GM12878 (cell line): ENCODE measurements at regions not wholly inside any gene's neighbourhood (a gene's known extent, or its start where the extent isn't known, plus 50 kb on each side); places are given as distances from the start of the nearest gene placed in this dataset.

Source experiments
- ATAC-seq: fragments of 200-7000 bp; cut with Tn5 transposase; 3 replicates; pipeline ENCODE4 v1.9.1; 2020; ENCODE audit warnings: mild to moderate bottlenecking, moderate library complexity
- BruUV-seq: library from RNA; stranded (reverse); fragments of 400-500 nt; replicated peaks from 2 replicates; lab custom pipeline; 2021; lab: Mats Ljungman, UMichigan
- CTCF ChIA-PET: fragments of 300-600 bp; sonication (Branson Sonifier 250); formaldehyde crosslinking; extraction: SDS; loops from one replicate; lab custom pipeline; 2021; ENCODE audit warnings: inconsistent platforms; lab: Yijun Ruan, JAX
- POLR2A ChIA-PET: fragments of 350-600 bp; formaldehyde crosslinking; extraction: SDS; loops from one replicate; lab custom pipeline; 2021; ENCODE audit warnings: inconsistent platforms; lab: Charles Lee
- RAD21 ChIA-PET: fragments of 300-600 bp; sonication (Branson Sonifier 250); formaldehyde crosslinking; loops from one replicate; lab custom pipeline; 2023; ENCODE audit warnings: antibody characterized with exemption; ENCODE audit not compliant: unreplicated experiment; lab: Charles Lee
- SMC1A ChIA-PET: fragments of 300-600 bp; sonication (Branson Sonifier 250); formaldehyde crosslinking; loops from one replicate; lab custom pipeline; 2023; ENCODE audit not compliant: unreplicated experiment, uncharacterized antibody; lab: Charles Lee
- DNase-seq: peaks from one replicate; pipeline ENCODE4 v3.0.0-alpha.2; 2011; ENCODE audit warnings: low read depth, low spot score
- FAIRE-seq: peaks from 3 replicates; lab custom pipeline; 2011; peaks lifted over from hg19 to GRCh38; lab: Jason Lieb, UNC
- H2AFZ ChIP-seq: 2 replicates; pipeline ENCODE4 v1.6.0; 2011; ENCODE audit warnings: low read depth, low read length, control low read depth; ENCODE audit not compliant: control insufficient read depth
- H3K27ac ChIP-seq: 2 replicates; pipeline ENCODE4 v1.5.1; 2011; ENCODE audit warnings: control low read depth; ENCODE audit not compliant: control insufficient read depth, insufficient read depth
- H3K27me3 ChIP-seq, 2 experiments: replicated peaks in 1 of 2; 2 replicates each; pipeline versions ENCODE4 v1.6.0 to v1.6.1; 2011; ENCODE audit warnings: low read length in 1 of 2; ENCODE audit not compliant: control insufficient read depth in 2 of 2, insufficient read depth in 2 of 2
- H3K36me3 ChIP-seq, 2 experiments: 2 replicates each; pipeline ENCODE4 v1.5.1; 2011; ENCODE audit warnings: low read length in 1 of 2; ENCODE audit not compliant: control insufficient read depth in 2 of 2, insufficient read depth in 2 of 2
- H3K4me1 ChIP-seq: 2 replicates; pipeline ENCODE4 v1.6.1; 2011; ENCODE audit warnings: mild to moderate bottlenecking, low read length, moderate library complexity, mixed read lengths; ENCODE audit not compliant: control insufficient read depth, insufficient read depth
- H3K4me2 ChIP-seq: 2 replicates; pipeline ENCODE4 v1.6.0; 2011; ENCODE audit warnings: control low read depth; ENCODE audit not compliant: control insufficient read depth, insufficient read depth
- H3K4me3 ChIP-seq: fragments of 200-600 bp; sonication (generic); 2 replicates; pipeline ENCODE4 v1.5.1; 2016
- H3K79me2 ChIP-seq: 2 replicates; pipeline ENCODE4 v1.6.0; 2011; ENCODE audit warnings: low read length; ENCODE audit not compliant: control insufficient read depth, insufficient read depth
- H3K9ac ChIP-seq: 2 replicates; pipeline ENCODE4 v1.8.0; 2011; ENCODE audit warnings: low read length, control low read depth, mixed read lengths; ENCODE audit not compliant: control insufficient read depth, insufficient read depth
- H3K9me3 ChIP-seq: replicated peaks from 3 replicates; pipeline ENCODE4 v1.5.1; 2011; ENCODE audit warnings: mild to moderate bottlenecking, low read length; ENCODE audit not compliant: control insufficient read depth, insufficient read depth
- H4K20me1 ChIP-seq: 2 replicates; pipeline ENCODE4 v1.6.0; 2011; ENCODE audit not compliant: control insufficient read depth, insufficient read depth
- CHD4 ChIP-seq: fragments of 200-600 bp; sonication (generic); IDR thresholded peaks from 2 replicates; pipeline ENCODE4 v1.6.1; 2016; ENCODE audit warnings: mild to moderate bottlenecking
- E2F8 ChIP-seq: fragments of 450-650 bp; IDR thresholded peaks from 2 replicates; pipeline ENCODE4 v1.6.1; 2018; ENCODE audit warnings: mild to moderate bottlenecking, low read depth, moderate library complexity; ENCODE audit not compliant: partially characterized antibody
- EGR1 ChIP-seq, 2 experiments: IDR thresholded peaks; 1 replicate in 1 of 2; 2 replicates in 1 of 2; pipeline ENCODE4 v1.6.1; 2011 to 2012; ENCODE audit warnings: low read depth in 2 of 2, low read length in 2 of 2, borderline replicate concordance in 1 of 2, mild to moderate bottlenecking in 1 of 2, moderate library complexity in 1 of 2
- KDM1A ChIP-seq: fragments of 200-600 bp; sonication (generic); IDR thresholded peaks from 2 replicates; pipeline ENCODE4 v1.6.1; 2016; ENCODE audit warnings: borderline replicate concordance
- MEF2B ChIP-seq: fragments of 450-650 bp; IDR thresholded peaks from 2 replicates; pipeline ENCODE4 v1.6.1; 2018; ENCODE audit warnings: mild to moderate bottlenecking, moderate library complexity; ENCODE audit not compliant: partially characterized antibody, poor library complexity, severe bottlenecking
- SIN3A ChIP-seq: IDR thresholded peaks from 2 replicates; pipeline ENCODE4 v1.6.1; 2012; ENCODE audit warnings: low read depth, low read length, improper control_type of control experiment
- TARDBP ChIP-seq: IDR thresholded peaks from 2 replicates; pipeline ENCODE4 v1.6.1; 2016; ENCODE audit warnings: borderline replicate concordance
- ZNF24 ChIP-seq: fragments of 450-650 bp; IDR thresholded peaks from 2 replicates; pipeline ENCODE4 v1.6.1; 2017; ENCODE audit warnings: antibody characterized with exemption, mild to moderate bottlenecking
- ZNF384 ChIP-seq: IDR thresholded peaks from 2 replicates; pipeline ENCODE4 v1.6.1; 2012; ENCODE audit warnings: low read depth, mild to moderate bottlenecking, low read length, improper control_type of control experiment, borderline replicate concordance
- WGBS: methylation state at CpG from one replicate; pipeline ENCODE4 v1.1.6; 2016; ENCODE audit warnings: low lambda C conversion rate; ENCODE audit not compliant: insufficient replicate concordance, insufficient coverage; ENCODE audit errors: missing lambda C conversion rate; 5-methylcytosine and 5-hydroxymethylcytosine counted together
- in situ Hi-C: fragments of 300-500 bp; cut with MboI; formaldehyde crosslinking; loops from 9 replicates; pipeline ENCODE4 v1.14.3; 2018; ENCODE audit warnings: mixed read lengths
- intact Hi-C: fragments of 100-400 bp; cut with micrococcal nuclease; formaldehyde crosslinking; loops from one replicate; pipeline ENCODE4 v1.14.2; 2022; ENCODE audit not compliant: unreplicated experiment
- TF ChIP-seq, protein P1 (sequence below): fragments of 450-650 bp; IDR thresholded peaks from 2 replicates; pipeline ENCODE4 v1.6.1; 2017; ENCODE audit warnings: borderline replicate concordance

DNA sequence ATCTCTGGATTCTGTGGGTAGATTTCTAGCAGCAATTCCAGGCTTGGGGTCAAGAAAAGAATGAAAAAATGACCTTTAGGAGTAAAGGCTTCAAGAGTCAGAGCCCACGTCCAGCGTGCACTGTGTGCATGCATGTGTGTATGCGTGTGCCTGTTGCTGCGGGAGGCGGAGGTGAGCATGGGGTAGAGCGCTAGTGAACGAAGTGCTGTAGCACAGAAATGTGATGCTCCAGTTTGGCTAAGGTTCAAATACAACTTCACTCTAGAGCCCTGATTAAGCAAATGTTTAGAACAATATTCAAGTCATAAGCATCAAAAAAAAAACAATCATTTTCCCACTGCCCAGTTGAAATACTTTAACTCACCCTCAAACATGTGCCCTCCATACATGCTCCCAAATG, 403.9 kb downstream of the ZNF608 start (continued):
- TF ChIP-seq ZNF384 (no peak), E2F8 (no peak), KDM1A (no peak)

DNA sequence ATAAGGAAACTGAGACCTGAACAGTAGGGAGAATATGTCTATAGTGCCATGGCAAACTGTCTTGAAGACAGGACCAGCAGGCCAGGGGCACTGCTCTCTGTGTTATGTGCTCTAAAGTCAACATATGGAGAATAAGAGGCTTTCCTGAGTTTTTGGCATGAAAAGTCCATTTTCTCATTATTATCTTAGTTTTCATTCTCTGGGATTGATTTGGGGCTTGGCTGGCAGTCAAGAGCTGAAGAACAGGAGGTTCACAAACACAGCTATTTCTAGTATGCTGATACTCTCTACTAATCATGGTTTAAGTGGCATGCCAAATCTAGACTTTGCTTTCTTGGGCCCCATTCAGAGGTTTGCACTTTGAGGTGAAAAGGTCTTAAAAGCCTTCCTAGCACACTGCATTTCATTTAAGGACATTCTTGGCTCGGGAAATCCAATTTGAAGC, 404.4 kb downstream of the ZNF608 start:
- no peak overlapping the region for H3K4me2 ChIP-seq
- no peak overlapping the region for H3K9ac ChIP-seq
- FAIRE-seq (no peak), DNase-seq (no peak), ATAC-seq (no peak)
- in situ Hi-C loops, result no loop called here
- intact Hi-C loops, result no loop called here
- TF ChIP-seq ZNF24, result no peak
- TF ChIP-seq EGR1 (IDR thresholded peaks at IDR 0.05; ENCODE audit: borderline replicate concordance in 1 of 2, low read depth in 2 of 2, low read length in 2 of 2), result no peak
- TF ChIP-seq, protein P1, sequence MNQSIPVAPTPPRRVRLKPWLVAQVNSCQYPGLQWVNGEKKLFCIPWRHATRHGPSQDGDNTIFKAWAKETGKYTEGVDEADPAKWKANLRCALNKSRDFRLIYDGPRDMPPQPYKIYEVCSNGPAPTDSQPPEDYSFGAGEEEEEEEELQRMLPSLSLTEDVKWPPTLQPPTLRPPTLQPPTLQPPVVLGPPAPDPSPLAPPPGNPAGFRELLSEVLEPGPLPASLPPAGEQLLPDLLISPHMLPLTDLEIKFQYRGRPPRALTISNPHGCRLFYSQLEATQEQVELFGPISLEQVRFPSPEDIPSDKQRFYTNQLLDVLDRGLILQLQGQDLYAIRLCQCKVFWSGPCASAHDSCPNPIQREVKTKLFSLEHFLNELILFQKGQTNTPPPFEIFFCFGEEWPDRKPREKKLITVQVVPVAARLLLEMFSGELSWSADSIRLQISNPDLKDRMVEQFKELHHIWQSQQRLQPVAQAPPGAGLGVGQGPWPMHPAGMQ, result no peak
- no peak for TF ChIP-seq MEF2B
- TF ChIP-seq CHD4, result no peak
- TF ChIP-seq SIN3A, result no peak
- TF ChIP-seq TARDBP, result no peak
- H3K79me2 ChIP-seq, result no peaks in the 10 kb centered on the region
- no TSS peak for BruUV-seq
- no peaks in the 10 kb centered on the region for H3K9me3 ChIP-seq
- no peaks in the 10 kb centered on the region for H3K4me1 ChIP-seq
- WGBS, result 10% methylated on average over 1 of the region's 1 CpG
- RAD21 ChIA-PET, result no interaction called here
- POLR2A ChIA-PET, result no interaction called here
- SMC1A ChIA-PET, result no interaction called here
- CTCF ChIA-PET, result no interaction called here
- H3K36me3 ChIP-seq, result no peaks in the 10 kb centered on the region
- H2AFZ ChIP-seq, result no peak overlapping the region
- H3K27ac ChIP-seq, result no peak overlapping the region
- H3K4me3 ChIP-seq, result no peak overlapping the region
- H4K20me1 ChIP-seq, result no peaks in the 10 kb centered on the region
- no peaks in the 10 kb centered on the region for H3K27me3 ChIP-seq
